ENCODE measurements at regions not wholly inside any gene's neighbourhood (a gene's known extent, or its start where the extent isn't known, plus 50 kb on each side); places are given as distances from the start of the nearest gene placed in this dataset.
A peak's percentile ranks its signal among the peaks of the same experiment; 100 is the strongest.
"Not testable (repeated sequence)": the region's sequence is repeated elsewhere in the genome, so short reads cannot be mapped to it uniquely, and the experiment has no call there.

DNA sequence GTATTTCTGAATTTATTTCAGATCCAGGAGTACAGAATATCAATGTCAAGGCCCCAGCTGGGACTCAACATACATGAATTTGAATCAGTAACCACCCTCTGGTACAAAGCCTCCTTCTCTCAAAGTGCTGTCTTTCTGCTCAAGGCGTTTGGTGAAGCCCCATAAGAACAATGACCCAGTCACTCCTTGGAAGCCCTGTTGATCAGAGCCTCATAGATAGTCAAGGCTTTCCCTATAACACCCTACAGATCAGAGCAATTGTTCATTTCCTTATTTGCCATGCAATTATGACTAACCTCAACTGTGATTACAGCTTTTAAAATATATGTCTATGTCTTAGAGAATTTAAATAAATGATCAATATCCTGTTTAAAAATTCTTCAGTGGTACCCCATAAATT is 159.1 kb upstream of the CREB1 start:
- Histone ChIP-seq H3K27me3 (no peaks in the 10 kb centered on the region), H3K9me3 (ENCODE audit: low read depth) (no peaks in the 10 kb centered on the region), H3K27ac (no peak overlapping the region), H2AFZ (replicated peaks) (no peak overlapping the region), H3K9ac (no peak overlapping the region), H3K79me2 (ENCODE audit: low read depth) (no peaks in the 10 kb centered on the region), H3K4me1 (no peaks in the 10 kb centered on the region), H3K36me3 (peaks cover 5% of the 10 kb centered on the region), H3F3A (ENCODE audit: low read depth) (no peaks in the 10 kb centered on the region), H4K20me1 (ENCODE audit: low read depth) (no peaks in the 10 kb centered on the region), H3K4me2 (no peak overlapping the region), H3K4me3 (no peak overlapping the region)
- TF ChIP-seq EZH2 (IDR thresholded peaks at IDR 0.05) = no peak
- no peak for DNase-seq (ENCODE audit: low spot score)
- peaks cover 12% of the 10 kb centered on the region for H3K9me3 Mint-ChIP-seq
- peaks cover 4% of the 10 kb centered on the region for H3K27me3 Mint-ChIP-seq (ENCODE audit: insufficient read depth, low read depth)
- peaks cover 31% of the 10 kb centered on the region for H3K4me1 Mint-ChIP-seq
- peak overlapping the region; percentile 27 for H3K27ac Mint-ChIP-seq
- peaks cover 4% of the 10 kb centered on the region for H3K36me3 Mint-ChIP-seq
- H3K4me3 Mint-ChIP-seq = no peak overlapping the region

GRCh38 chr2:207371877-207372276 is 157.9 kb upstream of the CREB1 start:
- no peak overlapping the region for H3K9ac ChIP-seq
- Mint-ChIP-seq H3K36me3 (peaks cover 4% of the 10 kb centered on the region), H3K4me1 (peaks cover 26% of the 10 kb centered on the region), H3K9me3 (peaks cover 13% of the 10 kb centered on the region), H3K27me3 (ENCODE audit: insufficient read depth, low read depth) (peaks cover 4% of the 10 kb centered on the region), H3K4me3 (no peak overlapping the region), H3K27ac (no peak overlapping the region)
- H3K4me3 ChIP-seq = no peak overlapping the region
- no peak for TF ChIP-seq CTCF (IDR thresholded peaks at IDR 0.05)
- no peak for TF ChIP-seq EZH2 (IDR thresholded peaks at IDR 0.05)
- no peak for TF ChIP-seq EZH2phosphoT487 (IDR thresholded peaks at IDR 0.05)
- H3K4me2 ChIP-seq = no peak overlapping the region
- peaks cover 5% of the 10 kb centered on the region for H3K36me3 ChIP-seq
- H3K79me2 ChIP-seq (ENCODE audit: low read depth) = no peaks in the 10 kb centered on the region
- H3F3A ChIP-seq (ENCODE audit: low read depth) = no peaks in the 10 kb centered on the region
- H3K9me3 ChIP-seq (ENCODE audit: low read depth) = no peaks in the 10 kb centered on the region
- no peak overlapping the region for H2AFZ ChIP-seq (replicated peaks)
- no peak for DNase-seq (ENCODE audit: low spot score)
- H3K27ac ChIP-seq = no peak overlapping the region
- no peaks in the 10 kb centered on the region for H3K4me1 ChIP-seq
- H3K27me3 ChIP-seq = no peaks in the 10 kb centered on the region
- H4K20me1 ChIP-seq (ENCODE audit: low read depth) = no peaks in the 10 kb centered on the region

DNA sequence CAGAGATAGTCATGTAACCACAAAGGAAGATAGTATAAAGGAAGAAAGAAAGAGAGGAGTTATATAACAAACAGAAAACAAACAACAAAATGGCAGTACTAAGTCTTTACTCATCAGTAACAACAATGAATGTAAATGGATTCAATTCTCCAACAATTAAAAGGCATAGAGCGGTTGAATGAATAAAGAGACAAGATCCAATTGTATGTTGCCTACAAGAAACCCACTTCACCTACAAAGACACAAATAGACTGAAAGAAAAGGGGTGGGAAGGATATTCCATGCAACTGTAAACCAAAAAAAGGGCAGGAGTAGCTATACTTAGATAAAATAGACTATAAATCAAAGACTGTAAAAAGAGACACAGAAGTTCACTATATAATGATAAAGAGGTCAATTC is 157.3 kb upstream of the CREB1 start:
- Mint-ChIP-seq H3K4me1 (peaks cover 26% of the 10 kb centered on the region), H3K27ac (no peak overlapping the region), H3K36me3 (peaks cover 4% of the 10 kb centered on the region), H3K9me3 (peaks cover 14% of the 10 kb centered on the region), H3K27me3 (ENCODE audit: insufficient read depth, low read depth) (peaks cover 4% of the 10 kb centered on the region), H3K4me3 (no peak overlapping the region)
- DNase-seq (ENCODE audit: low spot score) = no peak
- TF ChIP-seq EZH2 (IDR thresholded peaks at IDR 0.05) (no peak), EZH2phosphoT487 (IDR thresholded peaks at IDR 0.05) (no peak), CTCF (IDR thresholded peaks at IDR 0.05) (no peak)
- H3K4me3 ChIP-seq = no peak overlapping the region
- no peaks in the 10 kb centered on the region for H3K9me3 ChIP-seq (ENCODE audit: low read depth)
- no peaks in the 10 kb centered on the region for H3K27me3 ChIP-seq
- no peaks in the 10 kb centered on the region for H3K79me2 ChIP-seq (ENCODE audit: low read depth)
- peaks cover 5% of the 10 kb centered on the region for H3K36me3 ChIP-seq
- no peaks in the 10 kb centered on the region for H3K4me1 ChIP-seq
- no peak overlapping the region for H2AFZ ChIP-seq (replicated peaks)
- no peaks in the 10 kb centered on the region for H4K20me1 ChIP-seq (ENCODE audit: low read depth)
- H3K27ac ChIP-seq = no peak overlapping the region
- no peak overlapping the region for H3K9ac ChIP-seq
- H3F3A ChIP-seq (ENCODE audit: low read depth) = no peaks in the 10 kb centered on the region
- H3K4me2 ChIP-seq = no peak overlapping the region

GRCh38 chr2:207375207-207375875 is 154.4 kb upstream of the CREB1 start:
- H3K36me3 Mint-ChIP-seq = peaks cover 3% of the 10 kb centered on the region
- no peak overlapping the region for H3K27ac Mint-ChIP-seq
- Histone ChIP-seq H3K79me2 (ENCODE audit: low read depth) (no peaks in the 10 kb centered on the region), H3K4me2 (no peak overlapping the region), H3K27me3 (no peaks in the 10 kb centered on the region), H3K36me3 (peaks cover 5% of the 10 kb centered on the region), H3F3A (ENCODE audit: low read depth) (no peaks in the 10 kb centered on the region), H3K4me3 (no peak overlapping the region), H3K27ac (no peak overlapping the region), H3K9ac (no peak overlapping the region), H4K20me1 (ENCODE audit: low read depth) (no peaks in the 10 kb centered on the region), H3K9me3 (ENCODE audit: low read depth) (no peaks in the 10 kb centered on the region), H3K4me1 (no peaks in the 10 kb centered on the region), H2AFZ (replicated peaks) (no peak overlapping the region)
- no peak for TF ChIP-seq CTCF (IDR thresholded peaks at IDR 0.05)
- no peak for TF ChIP-seq EZH2phosphoT487 (IDR thresholded peaks at IDR 0.05)
- TF ChIP-seq EZH2 (IDR thresholded peaks at IDR 0.05) = no peak
- H3K9me3 Mint-ChIP-seq = peaks cover 35% of the 10 kb centered on the region
- no peaks in the 10 kb centered on the region for H3K27me3 Mint-ChIP-seq (ENCODE audit: insufficient read depth, low read depth)
- DNase-seq (ENCODE audit: low spot score) = no peak
- H3K4me1 Mint-ChIP-seq = peaks cover 10% of the 10 kb centered on the region
- H3K4me3 Mint-ChIP-seq = no peak overlapping the region

- DNase-seq (ENCODE audit: low spot score); H3K9me3 ChIP-seq (ENCODE audit: low read depth); H3K79me2 ChIP-seq (ENCODE audit: low read depth); H3K4me3 ChIP-seq; H3K4me2 ChIP-seq; H4K20me1 ChIP-seq (ENCODE audit: low read depth); H3K27ac Mint-ChIP-seq; H3K27me3 ChIP-seq; H3K4me1 Mint-ChIP-seq; H3K9ac ChIP-seq; H3K4me3 Mint-ChIP-seq; H3K4me1 ChIP-seq; H3K36me3 Mint-ChIP-seq; H3K36me3 ChIP-seq; H2AFZ ChIP-seq (replicated peaks); H3K27ac ChIP-seq; H3K27me3 Mint-ChIP-seq (ENCODE audit: insufficient read depth, low read depth); H3F3A ChIP-seq (ENCODE audit: low read depth): not testable (repeated sequence)
- H3K9me3 Mint-ChIP-seq = peaks cover 46% of the 10 kb centered on the region
Measured at GRCh38 chr2:207378620-207379019, 151.1 kb upstream of the CREB1 start.

Data from neural progenitor cell (in vitro differentiated cells).